ENCODE measurements at regions not wholly inside any gene's neighbourhood (a gene's known extent, or its start where the extent isn't known, plus 50 kb on each side); places are given as distances from the start of the nearest gene placed in this dataset.

- Histone ChIP-seq H3K4me3 (no peak overlapping the region), H3K27me3 (no peaks in the 10 kb centered on the region), H3K27ac (peak overlapping the region in 9 of 12 donors; percentile 24 to 77 (median 48)), H3K9me3 (no peaks in the 10 kb centered on the region), H3K4me1 (peaks cover 0 to 38% (median 25%) of the 10 kb centered on the region in 12 donors), H3K36me3 (peaks cover 0 to 82% (median 54%) of the 10 kb centered on the region in 9 donors)
- intact Hi-C loops (cut with DNase I): loop anchor here in 5 of 10 donors (5.0 to 10.0 kb wide), 4 partner anchors 38 to 405 kb away; no protein-coding TSS in a partner anchor
- peak; percentile 89 to 95 (median 89) for DNase-seq
- no peak for TF ChIP-seq POLR2A (IDR thresholded peaks at IDR 0.05)
- no peak for TF ChIP-seq CTCF (IDR thresholded peaks at IDR 0.05)
- 0 to 17% (median 5%) methylated on average over 1 to 11 of the region's 11 CpGs for WGBS, 4 donors
- peak; percentile 91 to 95 (median 93) for ATAC-seq
Observed at GRCh38 chr17:77489893-77490255, 349.1 kb downstream of the SEC14L1 start.

- Histone ChIP-seq H3K36me3 (peaks cover 0 to 87% (median 54%) of the 10 kb centered on the region in 9 donors), H3K9me3 (no peaks in the 10 kb centered on the region), H3K27ac (peak overlapping the region in 9 of 12 donors; percentile 19 to 77 (median 48)), H3K27me3 (no peaks in the 10 kb centered on the region), H3K4me3 (no peak overlapping the region), H3K4me1 (peaks cover 0 to 42% (median 27%) of the 10 kb centered on the region in 12 donors)
- WGBS, 4 donors: 80 to 82% (median 81%) methylated on average over 16 to 27 of the region's 27 CpGs
- intact Hi-C loops (cut with DNase I): loop anchor here in 4 of 10 donors (5.0 to 10.0 kb wide), 4 partner anchors 38 to 406 kb away; no protein-coding TSS in a partner anchor
- DNase-seq: peak in 3 of 5 donors; percentile 23 to 58 (median 28)
- peak in 1 of 4 donors; percentile 1 for ATAC-seq
- TF ChIP-seq CTCF (IDR thresholded peaks at IDR 0.05) (no peak), POLR2A (IDR thresholded peaks at IDR 0.05) (no peak)
Observed at GRCh38 chr17:77490361-77491183, 349.8 kb downstream of the SEC14L1 start.

GRCh38 chr17:77491921-77492445 is 351.2 kb downstream of the SEC14L1 start:
- no peak for ATAC-seq
- TF ChIP-seq CTCF (IDR thresholded peaks at IDR 0.05) (no peak), POLR2A (IDR thresholded peaks at IDR 0.05) (no peak)
- Histone ChIP-seq H3K4me1 (peaks cover 0 to 42% (median 27%) of the 10 kb centered on the region in 12 donors), H3K27me3 (no peaks in the 10 kb centered on the region), H3K4me3 (no peak overlapping the region), H3K9me3 (no peaks in the 10 kb centered on the region), H3K36me3 (peaks cover 0 to 97% (median 56%) of the 10 kb centered on the region in 9 donors), H3K27ac (peak overlapping the region in 1 of 12 donors; percentile 76)
- WGBS, 4 donors: 84 to 92% (median 88%) methylated on average over 16 of the region's 16 CpGs
- DNase-seq: peak in 3 of 5 donors; percentile 15 to 61 (median 18)
- intact Hi-C loops (cut with DNase I): loop anchor here in 4 of 10 donors (1.0 to 10.0 kb wide), 6 partner anchors 40 to 407 kb away; no protein-coding TSS in a partner anchor
